Mammary epithelial cell (primary cell): ENCODE measurements at regions not wholly inside any gene's neighbourhood (a gene's known extent, or its start where the extent isn't known, plus 50 kb on each side); places are given as distances from the start of the nearest gene placed in this dataset.

Experiments used
- CTCF ChIP-seq, 2 donors: IDR thresholded peaks in 1 of 2; conservative IDR thresholded peaks in 1 of 2; 2 replicates each; pipeline ENCODE4 v1.5.1; 2011 to 2012; ENCODE audit warnings: inconsistent platforms in 2 of 2, low read length in 2 of 2, mild to moderate bottlenecking in 2 of 2, control low read depth in 1 of 2, low read depth in 1 of 2; ENCODE audit not compliant: insufficient read depth in 1 of 2; ENCODE audit errors: extremely low read depth in 1 of 2
- EZH2 ChIP-seq: IDR thresholded peaks from 2 replicates; pipeline ENCODE4 v1.6.1; 2012; ENCODE audit warnings: low read length, inconsistent platforms, borderline replicate concordance

GRCh38 chr4:82216219-82216618 is 157.6 kb downstream of the HNRNPD start:
- no peak for TF ChIP-seq CTCF (conservative IDR thresholded peaks at IDR 0.05 in 1 of 2, IDR thresholded peaks at IDR 0.05 in 1 of 2; ENCODE audit: extremely low read depth in 1 of 2, insufficient read depth in 1 of 2, low read depth in 1 of 2, low read length in 2 of 2)
- no peak for TF ChIP-seq EZH2
